Embryonic facial prominence (tissue), 1 donor: ENCODE measurements at regions not wholly inside any gene's neighbourhood (a gene's known extent, or its start where the extent isn't known, plus 50 kb on each side); places are given as distances from the start of the nearest gene placed in this dataset.

ENCODE experiments used
- DNase-seq: peaks from one replicate; pipeline ENCODE4 v3.0.0-alpha.2; 2016; ENCODE audit errors: extremely low spot score

- DNase-seq, result no peak
These were observed 59.6 kb upstream of the FOXN2 start for GRCh38 chr2:48254839-48255238.

GRCh38 chr2:48257456-48257855 lies 57.0 kb upstream of the FOXN2 start:
- no peak for DNase-seq

GRCh38 chr2:48258481-48259149 lies 55.9 kb upstream of the FOXN2 start:
- no peak for DNase-seq

GRCh38 chr2:48259811-48260210 lies 54.7 kb upstream of the FOXN2 start:
- no peak for DNase-seq

GRCh38 chr2:48264627-48265026 lies 49.9 kb upstream of the FOXN2 start:
- DNase-seq, result no peak
